ENCODE measurements at regions not wholly inside any gene's neighbourhood (a gene's known extent, or its start where the extent isn't known, plus 50 kb on each side); places are given as distances from the start of the nearest gene placed in this dataset.

- TF ChIP-seq EZH2 (IDR thresholded peaks at IDR 0.05; ENCODE audit: insufficient read depth, poor library complexity, severe bottlenecking) (no peak), EZH2phosphoT487 (IDR thresholded peaks at IDR 0.05; ENCODE audit: insufficient read depth, low read depth) (no peak)
Observed at GRCh38 chr3:139112230-139112558, 67.5 kb upstream of the PRR23C start.
